ENCODE measurements at regions not wholly inside any gene's neighbourhood (a gene's known extent, or its start where the extent isn't known, plus 50 kb on each side); places are given as distances from the start of the nearest gene placed in this dataset.

DNA sequence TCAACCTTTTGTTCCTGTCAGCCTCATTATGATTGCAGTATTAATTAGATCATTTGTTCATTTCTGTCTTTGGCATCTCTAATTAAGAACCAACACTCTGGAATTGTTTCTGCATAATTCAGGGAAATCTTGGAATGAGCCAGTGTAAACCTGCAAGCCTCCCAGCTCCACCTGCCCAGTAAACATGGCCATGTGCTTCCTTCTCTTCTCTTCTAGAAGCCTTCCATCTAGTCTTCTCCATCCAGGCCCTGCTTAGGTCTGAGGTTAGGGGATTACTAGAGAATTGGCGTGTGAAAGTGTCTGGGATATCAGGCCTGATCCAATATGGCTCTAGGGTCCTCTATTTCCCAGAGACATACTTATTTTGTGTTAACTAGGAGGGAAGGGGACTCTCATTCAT is 528.0 kb downstream of the AACS start:
- no peak for DNase-seq

DNA sequence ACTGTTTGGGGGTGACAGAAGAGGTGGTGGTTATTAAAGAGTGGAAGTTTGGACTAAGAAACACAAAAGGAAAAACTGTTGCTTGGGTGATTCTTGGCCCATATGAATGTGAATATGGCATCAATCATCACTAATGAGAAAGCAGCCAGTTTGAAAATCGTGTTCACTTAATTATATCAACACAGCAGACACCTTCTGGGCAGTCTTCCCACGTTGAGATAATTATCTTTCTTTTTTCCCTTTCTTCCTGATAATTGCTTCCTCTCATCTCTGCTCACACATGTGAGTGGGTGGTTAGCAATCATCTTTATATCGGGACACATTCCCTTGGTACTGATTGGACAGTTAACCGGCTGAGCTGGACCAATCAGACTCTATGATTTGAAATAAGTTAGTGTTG is 539.7 kb downstream of the AACS start:
- DNase-seq = no peak

DNA sequence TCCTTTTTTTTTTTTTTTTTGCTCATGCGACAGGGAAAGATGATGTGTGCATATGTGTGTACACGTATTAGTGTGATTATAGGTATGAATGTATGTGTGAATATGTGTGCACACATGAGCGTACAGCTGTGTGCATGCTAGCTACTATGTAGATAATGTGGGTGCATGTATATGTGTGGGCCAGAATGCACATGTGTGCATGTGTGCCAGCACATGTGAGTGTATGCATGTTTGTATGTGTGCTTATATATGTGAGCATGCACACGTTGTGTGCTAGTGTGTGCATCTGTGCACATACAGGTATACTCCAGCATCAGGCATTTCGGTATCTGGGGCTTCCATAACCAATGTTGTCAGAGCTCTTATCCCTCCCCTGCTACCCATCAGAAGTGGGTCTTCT is 541.1 kb downstream of the AACS start:
- DNase-seq = no peak

- no peak for DNase-seq
These were observed 545.1 kb downstream of the AACS start for GRCh38 chr12:125610292-125610691.

GRCh38 chr12:125610971-125611370 is 545.7 kb downstream of the AACS start:
- no peak for DNase-seq

- DNase-seq = no peak
These were observed 548.8 kb downstream of the AACS start for GRCh38 chr12:125614058-125614457.

DNA sequence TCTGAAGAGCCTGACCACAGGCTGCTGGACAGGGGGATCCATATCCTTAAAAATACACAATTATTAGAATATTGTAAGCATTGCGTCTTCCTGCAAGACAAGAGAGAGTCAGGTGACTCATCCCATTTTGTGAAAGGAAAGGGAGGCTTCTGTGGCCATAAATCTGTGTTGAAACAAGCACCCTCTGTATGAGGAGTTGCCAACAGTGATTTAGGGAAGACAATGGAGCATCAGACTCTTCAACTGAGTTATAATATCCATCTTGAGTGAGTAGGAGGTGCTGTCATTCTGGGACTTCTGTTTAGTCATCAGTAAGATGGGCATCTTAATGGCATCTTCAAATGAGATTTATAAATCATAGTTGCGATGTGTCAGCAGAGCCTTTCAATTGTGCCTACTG is 554.5 kb downstream of the AACS start:
- DNase-seq = no peak

- DNase-seq = no peak
These were observed 568.5 kb downstream of the AACS start for GRCh38 chr12:125633686-125634085.

GRCh38 chr12:125634813-125635212 is 569.6 kb downstream of the AACS start:
- DNase-seq = no peak

DNA sequence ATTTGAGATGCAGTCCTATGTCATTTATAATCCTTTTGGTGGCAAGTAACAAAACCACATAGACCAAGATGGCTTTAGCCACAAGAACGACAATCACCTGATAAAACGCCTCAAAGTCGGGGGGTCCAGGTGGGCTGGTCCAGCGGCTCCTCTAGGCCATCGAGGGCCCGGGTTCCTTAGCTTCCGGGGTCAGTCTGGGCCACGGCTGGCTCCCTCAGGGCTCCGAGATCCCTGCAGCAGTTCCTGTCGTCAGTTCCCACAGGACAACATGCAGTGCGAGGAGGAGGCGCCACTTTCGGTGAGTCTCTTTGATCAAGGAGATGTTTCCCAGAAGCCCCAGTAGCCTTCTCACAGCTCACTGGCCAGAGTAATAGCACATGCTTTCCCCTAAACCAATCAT is 574.6 kb downstream of the AACS start:
- DNase-seq = no peak

DNA sequence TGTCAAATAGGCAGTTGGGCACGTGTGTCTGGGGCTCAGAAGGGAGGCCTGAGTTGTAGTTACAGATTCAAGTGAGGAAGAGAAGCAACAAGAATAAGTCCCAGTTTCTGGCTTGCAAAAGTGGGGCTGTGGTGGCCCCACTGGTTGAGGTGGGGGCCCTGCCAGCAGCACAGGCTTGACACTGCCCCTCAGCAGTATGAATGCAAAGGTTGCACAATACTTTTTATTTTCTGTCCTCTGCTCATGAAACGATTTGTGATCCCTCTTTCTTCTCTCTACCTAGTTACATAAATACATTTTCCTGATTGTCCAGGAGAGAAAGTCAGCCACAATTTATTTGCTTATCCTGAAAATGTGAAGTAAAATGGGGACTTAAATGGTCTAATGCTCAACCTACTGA is 577.8 kb downstream of the AACS start:
- no peak for DNase-seq

DNA sequence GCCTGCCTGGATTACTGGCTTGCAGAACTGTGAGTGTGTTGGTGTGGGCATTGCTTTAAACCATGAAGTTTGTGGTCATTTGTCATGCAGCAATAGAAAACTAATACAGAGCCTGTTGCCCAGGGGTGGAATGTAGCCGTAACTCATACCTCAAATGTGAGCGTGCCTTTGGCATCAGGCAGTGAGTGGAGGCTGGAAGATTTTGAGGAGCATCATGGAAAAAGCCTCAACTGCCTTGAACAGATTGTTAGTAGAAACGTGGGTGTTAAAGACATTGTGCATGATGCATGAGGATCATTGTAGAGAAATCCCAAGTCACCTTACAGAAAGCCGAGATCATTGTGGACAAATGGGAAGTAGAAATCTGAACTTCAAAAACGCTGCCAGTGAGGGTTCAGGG is 580.5 kb downstream of the AACS start:
- no peak for DNase-seq

- DNase-seq = no peak
These were observed 585.4 kb downstream of the AACS start for GRCh38 chr12:125650587-125650986.

- DNase-seq = no peak
These were observed 586.4 kb downstream of the AACS start for GRCh38 chr12:125651625-125652024.

DNA sequence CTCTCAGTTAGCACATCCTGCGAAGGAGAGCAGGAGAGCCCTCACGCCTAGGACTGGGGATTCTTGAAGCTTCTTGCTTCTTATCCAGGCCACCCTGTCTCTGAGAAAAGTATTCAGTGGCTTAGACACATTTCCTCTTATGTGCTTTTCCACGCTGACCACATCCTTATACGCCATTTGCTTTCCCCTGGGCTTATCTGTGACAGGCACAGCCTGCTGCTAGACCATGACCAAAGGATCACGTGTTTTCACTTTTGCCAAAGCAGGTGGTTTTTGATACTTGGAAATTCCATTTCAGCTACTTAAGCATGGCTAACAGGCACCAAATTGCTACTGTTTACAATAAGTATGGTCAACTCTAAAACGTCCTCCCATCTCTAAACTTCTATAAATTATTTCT is 587.4 kb downstream of the AACS start:
- DNase-seq = no peak

GRCh38 chr12:125657681-125658080 is 592.4 kb downstream of the AACS start:
- no peak for DNase-seq

DNA sequence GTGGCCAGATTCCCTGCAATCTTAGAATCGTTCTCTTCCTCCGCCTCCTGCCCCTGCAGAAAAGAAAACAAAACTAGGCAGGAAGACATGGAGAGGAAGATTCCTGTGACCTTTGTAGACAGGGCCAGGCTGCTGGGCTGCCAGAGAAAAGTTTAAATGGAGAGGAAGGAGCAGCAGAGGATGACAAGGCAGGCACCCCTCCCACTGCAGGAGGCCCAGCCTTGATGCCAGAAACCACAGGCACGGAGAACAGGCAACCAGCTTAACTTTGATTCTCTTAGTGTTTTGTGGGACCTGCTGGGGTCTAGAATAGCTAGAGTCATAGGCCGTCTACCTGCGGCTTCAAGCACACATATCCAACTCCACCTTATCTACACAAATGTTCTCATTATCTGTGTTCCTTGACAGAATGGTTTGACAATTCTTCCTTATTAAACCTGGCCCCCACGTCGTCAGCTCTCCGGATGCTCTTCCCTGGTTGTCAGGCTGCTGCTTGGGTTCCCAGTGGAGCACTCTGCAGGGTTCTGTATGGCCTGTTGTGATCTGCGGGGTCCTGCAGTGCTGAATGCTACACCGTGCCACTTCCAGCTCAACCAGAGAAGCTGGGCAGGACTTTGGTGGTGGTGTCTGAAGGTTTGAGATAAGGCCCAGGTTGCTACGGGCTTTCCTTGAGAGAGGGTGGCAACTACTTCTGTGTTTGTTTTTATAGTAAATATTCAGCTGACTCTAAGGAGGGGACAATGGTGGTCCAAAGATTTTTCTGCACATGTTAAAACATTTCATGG is 609.5 kb downstream of the AACS start:
- no peak for DNase-seq

GRCh38 chr12:125676366-125676765 is 611.1 kb downstream of the AACS start:
- no peak for DNase-seq

DNA sequence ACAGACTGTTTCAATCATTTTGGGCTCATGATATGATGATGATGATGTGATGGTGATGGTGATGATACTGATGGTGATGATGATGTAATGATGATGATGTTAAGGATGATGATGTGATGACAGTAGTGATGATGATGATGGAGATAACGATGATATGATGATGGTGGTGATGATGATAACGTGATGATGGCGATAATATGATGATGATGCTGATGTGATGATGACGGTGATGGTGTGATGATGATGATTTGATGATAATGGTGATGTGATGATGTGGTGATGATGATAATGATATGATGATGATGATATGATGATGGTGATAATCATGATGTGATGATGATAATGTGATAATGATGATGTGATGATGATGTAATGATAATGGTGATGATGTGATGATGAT is 612.6 kb downstream of the AACS start:
- DNase-seq = no peak

- no peak for DNase-seq
These were observed 613.4 kb downstream of the AACS start for GRCh38 chr12:125678589-125678993.

DNA sequence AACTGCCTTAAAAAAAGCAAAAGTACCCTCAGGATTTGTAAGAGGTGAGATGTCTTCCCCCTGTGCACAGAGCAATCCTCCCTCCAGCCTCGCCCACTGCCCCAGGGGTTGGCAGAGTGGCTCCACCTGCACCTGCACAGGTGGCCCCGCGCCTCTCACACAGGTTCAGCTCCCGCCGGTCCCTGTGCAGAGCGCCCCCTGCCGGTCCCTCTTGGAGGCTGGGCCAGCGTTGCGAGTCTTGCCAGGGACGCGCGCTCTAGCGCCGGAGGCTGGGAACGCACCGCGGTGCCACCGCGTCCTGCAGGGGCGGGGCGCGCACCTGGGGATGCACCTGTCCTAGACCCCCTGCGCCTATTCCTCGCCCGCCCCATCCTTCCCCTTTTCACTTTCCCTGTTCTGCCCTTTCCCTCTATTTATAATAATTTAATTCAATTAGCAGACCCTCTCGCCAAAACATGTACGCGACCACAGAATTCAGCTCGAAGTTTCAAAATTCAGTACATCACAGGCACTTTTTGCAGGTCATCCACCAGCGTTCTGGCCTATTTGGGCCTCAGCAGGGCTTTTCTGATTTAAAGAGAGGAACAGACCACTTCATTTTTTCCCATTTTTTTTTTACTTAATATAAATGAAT is 618.6 kb downstream of the AACS start:
- no peak for DNase-seq

DNA sequence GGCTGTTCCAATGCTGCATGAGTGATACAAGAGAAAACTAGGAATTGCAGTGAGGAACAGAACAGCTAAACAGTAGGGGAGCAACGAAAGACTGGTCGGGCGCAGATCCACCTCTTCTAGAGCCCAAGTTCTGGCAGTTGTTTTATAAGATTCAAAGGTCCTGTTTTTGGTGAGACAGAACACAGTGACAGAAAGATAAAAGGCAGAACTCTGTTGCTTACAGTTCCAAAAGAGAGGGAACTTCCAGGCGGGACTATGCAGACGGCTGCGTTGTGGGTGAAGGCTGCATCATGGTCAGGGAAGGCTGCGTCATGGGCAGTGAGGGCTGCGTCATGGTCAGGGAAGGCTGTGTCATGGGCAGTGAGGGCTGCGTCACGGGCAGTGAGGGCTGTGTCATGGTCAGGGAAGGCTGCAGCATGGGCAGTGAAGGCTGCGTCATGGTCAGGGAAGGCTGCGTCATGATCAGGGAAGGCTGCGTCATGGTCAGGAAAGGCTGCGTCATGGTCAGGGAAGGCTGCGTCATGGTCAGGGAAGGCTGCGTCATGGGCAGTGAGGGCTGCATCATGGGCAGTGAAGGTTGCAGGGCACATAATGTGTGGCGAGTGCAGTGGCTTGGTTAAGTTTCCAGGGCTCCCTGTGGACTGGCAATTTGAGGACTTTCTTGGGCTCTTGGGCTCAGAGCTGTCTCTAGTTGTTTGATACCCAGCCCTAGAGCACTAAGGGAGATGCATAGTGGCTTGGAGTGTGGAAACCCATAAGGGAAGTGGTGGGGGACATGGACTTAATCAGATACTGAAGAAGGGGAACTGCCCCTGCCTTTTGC is 619.9 kb downstream of the AACS start:
- DNase-seq = no peak

DNA sequence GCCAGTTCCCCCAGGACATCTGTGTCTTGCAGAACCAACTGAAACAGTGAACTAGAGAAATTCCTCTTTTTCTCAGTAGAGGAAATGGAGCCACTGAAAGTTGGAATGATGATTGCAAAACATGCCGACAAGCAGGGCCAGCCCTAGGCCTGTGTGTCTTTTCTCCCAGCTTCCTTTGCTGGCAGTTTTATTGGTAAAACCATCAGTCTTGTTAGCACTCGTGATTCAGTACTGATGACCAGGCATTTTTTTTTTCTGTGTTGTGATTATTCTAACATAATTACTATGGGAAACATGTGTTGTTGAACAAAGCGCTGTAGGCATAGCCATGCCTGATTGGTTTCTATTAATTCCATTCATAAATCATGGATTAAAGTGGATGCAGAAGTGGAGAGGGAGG is 620.7 kb downstream of the AACS start:
- DNase-seq = no peak

DNA sequence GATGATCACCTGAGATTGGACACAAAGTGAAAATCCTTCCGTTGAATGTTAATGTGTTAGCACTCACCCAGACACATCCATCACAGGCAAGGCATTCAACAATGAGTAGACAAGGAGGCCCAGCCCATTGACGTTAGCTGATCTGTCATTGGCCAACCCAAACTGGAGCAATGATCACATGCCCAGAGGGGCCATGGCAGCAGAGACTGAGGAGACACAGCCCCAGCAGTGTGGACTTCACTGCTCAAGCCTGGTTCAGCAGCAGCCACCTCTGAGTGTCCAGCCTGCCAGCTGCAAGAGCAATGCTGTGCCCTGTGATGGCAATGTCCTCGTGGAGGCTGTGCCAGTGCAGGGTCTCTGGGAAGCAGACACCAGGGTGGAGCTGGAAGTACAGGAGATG is 622.2 kb downstream of the AACS start:
- no peak for DNase-seq
